Liver (tissue), 8 donors: ENCODE measurements at regions not wholly inside any gene's neighbourhood (a gene's known extent, or its start where the extent isn't known, plus 50 kb on each side); places are given as distances from the start of the nearest gene placed in this dataset.

ENCODE experiments used
- DNase-seq: peaks from one replicate; pipeline ENCODE4 v3.0.0-alpha.2; 2017; ENCODE audit warnings: low spot score
- H3K27ac ChIP-seq, 2 donors: one replicate each; pipeline ENCODE4 v1.7.0; 2013; ENCODE audit warnings: inconsistent platforms in 2 of 2, low read length in 2 of 2, control low read depth in 1 of 2, low read depth in 1 of 2, mild to moderate bottlenecking in 1 of 2
- H3K27me3 ChIP-seq, 4 donors: one replicate each; pipeline versions ENCODE4 v1.6.1 to v1.7.0; 2013; ENCODE audit warnings: low read length in 3 of 4, inconsistent platforms in 1 of 4, mild to moderate bottlenecking in 1 of 4, moderate library complexity in 1 of 4; ENCODE audit not compliant: control insufficient read depth in 4 of 4, insufficient read depth in 4 of 4
- H3K36me3 ChIP-seq, 4 donors: one replicate each; pipeline versions ENCODE4 v1.6.1 to v1.7.0; 2013; ENCODE audit warnings: low read length in 3 of 4, mild to moderate bottlenecking in 3 of 4, low read depth in 1 of 4, moderate library complexity in 1 of 4; ENCODE audit not compliant: control insufficient read depth in 4 of 4, insufficient read depth in 3 of 4
- H3K4me1 ChIP-seq, 4 donors: one replicate each; pipeline versions ENCODE4 v1.6.1 to v1.7.0; 2013; ENCODE audit warnings: low read length in 3 of 4, mild to moderate bottlenecking in 3 of 4, moderate library complexity in 1 of 4; ENCODE audit not compliant: control insufficient read depth in 4 of 4, insufficient read depth in 4 of 4
- H3K4me3 ChIP-seq, 3 donors: one replicate each; pipeline versions ENCODE4 v1.6.1 to v1.7.0; 2013; ENCODE audit warnings: low read length in 3 of 3, control low read depth in 1 of 3, low read depth in 1 of 3, mild to moderate bottlenecking in 1 of 3
- H3K9ac ChIP-seq, 2 donors: one replicate each; pipeline ENCODE4 v1.7.0; 2013; ENCODE audit warnings: low read length in 2 of 2, mild to moderate bottlenecking in 2 of 2, moderate library complexity in 2 of 2, control low read depth in 1 of 2, low read depth in 1 of 2
- H3K9me3 ChIP-seq, 4 donors: one replicate each; pipeline versions ENCODE4 v1.6.1 to v1.7.0; 2013; ENCODE audit warnings: low read length in 3 of 4; ENCODE audit not compliant: control insufficient read depth in 4 of 4
- GABPA ChIP-seq, 2 donors: IDR thresholded peaks in 1 of 2; conservative IDR thresholded peaks in 1 of 2; 2 replicates each; pipeline ENCODE4 v1.6.1; 2016; ENCODE audit warnings: antibody characterized with exemption in 2 of 2, mild to moderate bottlenecking in 1 of 2, moderate library complexity in 1 of 2
- HNF4A ChIP-seq, 2 donors: conservative IDR thresholded peaks; 2 replicates each; pipeline ENCODE4 v1.6.1; 2016; ENCODE audit warnings: antibody characterized with exemption in 2 of 2, mild to moderate bottlenecking in 2 of 2
- HNF4G ChIP-seq: IDR thresholded peaks from 2 replicates; pipeline ENCODE4 v1.6.1; 2016; ENCODE audit warnings: antibody characterized with exemption
- JUND ChIP-seq, 2 donors: IDR thresholded peaks; 2 replicates each; pipeline ENCODE4 v1.6.1; 2016; ENCODE audit warnings: antibody characterized with exemption in 2 of 2
- NR2F2 ChIP-seq: IDR thresholded peaks from 2 replicates; pipeline ENCODE4 v1.6.1; 2016; ENCODE audit warnings: antibody characterized with exemption
- RAD21 ChIP-seq, 2 donors: IDR thresholded peaks; 2 replicates each; pipeline ENCODE4 v1.6.1; 2016; ENCODE audit warnings: antibody characterized with exemption in 2 of 2, mild to moderate bottlenecking in 2 of 2
- SP1 ChIP-seq: IDR thresholded peaks from 2 replicates; pipeline ENCODE4 v1.6.1; 2018; ENCODE audit warnings: antibody characterized with exemption, mild to moderate bottlenecking
- TAF1 ChIP-seq: conservative IDR thresholded peaks from 2 replicates; pipeline ENCODE4 v1.6.1; 2016; ENCODE audit warnings: antibody characterized with exemption, mild to moderate bottlenecking
- YY1 ChIP-seq: IDR thresholded peaks from 2 replicates; pipeline ENCODE4 v1.6.1; 2016; ENCODE audit warnings: antibody characterized with exemption, mild to moderate bottlenecking
- WGBS: extraction: QIAGEN DNeasy Blood & Tissue Kit; methylation state at CpG from one replicate; pipeline ENCODE4 v1.1.7; 2013; 5-methylcytosine and 5-hydroxymethylcytosine counted together
- TF ChIP-seq, protein P1 (sequence below): IDR thresholded peaks from 2 replicates; pipeline ENCODE4 v1.6.1; 2016; ENCODE audit warnings: antibody characterized with exemption, mild to moderate bottlenecking
- TF ChIP-seq, protein P2 (sequence below): IDR thresholded peaks from 2 replicates; pipeline ENCODE4 v1.6.1; 2016; ENCODE audit warnings: antibody characterized with exemption
- TF ChIP-seq, protein P3 (sequence below): IDR thresholded peaks from 2 replicates; pipeline ENCODE4 v1.6.1; 2016; ENCODE audit warnings: antibody characterized with exemption
- TF ChIP-seq, protein P4 (sequence below): fragments of 150-350 bp; IDR thresholded peaks from 2 replicates; pipeline ENCODE4 v1.5.1; 2017; ENCODE audit warnings: improper control_type of control experiment, low read depth, low read length; ENCODE audit not compliant: missing input control
- TF ChIP-seq, protein P5 (sequence below): IDR thresholded peaks from 2 replicates; pipeline ENCODE4 v1.6.1; 2016; ENCODE audit warnings: antibody characterized with exemption
- donor health status: healthy.
- donor health status: healthy.
- donor health status: healthy.
- donor health status: healthy.
- donor health status: healthy.

DNA sequence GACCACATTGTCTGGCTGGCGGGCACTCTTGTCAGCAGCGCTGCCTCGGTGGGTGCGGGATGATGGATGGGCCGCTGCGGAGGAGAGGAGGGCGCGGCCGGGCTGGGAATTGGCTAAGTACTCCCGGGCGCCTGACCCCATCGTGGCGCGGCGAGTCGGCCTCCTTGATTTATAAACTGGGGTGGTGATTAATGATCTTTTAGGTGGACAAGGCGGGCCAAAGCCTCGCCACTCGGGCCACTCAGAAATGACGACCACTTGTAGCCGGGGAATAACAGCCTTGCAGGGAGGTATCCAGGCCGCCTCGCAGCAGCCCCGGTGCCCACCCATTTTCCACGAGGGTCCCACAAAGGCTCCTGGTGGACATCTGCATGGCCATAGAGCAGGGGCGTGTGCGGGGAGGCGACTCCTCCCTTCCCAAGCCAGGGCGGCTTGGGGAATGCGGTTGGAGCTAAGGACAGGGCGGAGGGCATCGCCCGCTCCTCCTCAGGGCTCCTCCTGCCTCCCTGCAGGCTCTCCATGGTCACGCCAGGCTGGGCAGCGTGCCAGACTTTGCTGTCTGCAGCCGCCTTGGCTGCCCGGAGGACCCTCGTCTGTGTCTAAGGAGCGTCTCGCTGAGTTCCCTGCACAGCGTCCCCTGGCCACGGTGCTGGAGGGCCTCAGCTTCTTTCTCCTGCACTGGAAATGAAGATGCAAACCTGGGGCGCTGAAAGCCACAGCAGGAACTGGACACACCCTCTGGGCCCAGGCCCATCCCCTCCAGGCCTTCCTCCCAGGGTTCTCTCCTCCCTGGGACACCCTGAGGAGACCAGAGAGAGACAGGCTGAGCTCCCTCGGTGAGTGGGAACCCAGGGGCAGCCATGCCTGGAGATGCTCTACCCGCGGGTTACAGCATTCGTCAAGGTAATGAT lies 287.4 kb upstream of the IRX4 start:
- TF ChIP-seq RAD21 (IDR thresholded peaks at IDR 0.05) (no peak), YY1 (no peak), NR2F2 (no peak), SP1 (no peak), JUND (IDR thresholded peaks at IDR 0.05) (no peak), HNF4G (no peak), HNF4A (conservative IDR thresholded peaks at IDR 0.05) (no peak), GABPA (IDR thresholded peaks at IDR 0.05 in 1 of 2, conservative IDR thresholded peaks at IDR 0.05 in 1 of 2) (no peak)
- TF ChIP-seq, protein P1, sequence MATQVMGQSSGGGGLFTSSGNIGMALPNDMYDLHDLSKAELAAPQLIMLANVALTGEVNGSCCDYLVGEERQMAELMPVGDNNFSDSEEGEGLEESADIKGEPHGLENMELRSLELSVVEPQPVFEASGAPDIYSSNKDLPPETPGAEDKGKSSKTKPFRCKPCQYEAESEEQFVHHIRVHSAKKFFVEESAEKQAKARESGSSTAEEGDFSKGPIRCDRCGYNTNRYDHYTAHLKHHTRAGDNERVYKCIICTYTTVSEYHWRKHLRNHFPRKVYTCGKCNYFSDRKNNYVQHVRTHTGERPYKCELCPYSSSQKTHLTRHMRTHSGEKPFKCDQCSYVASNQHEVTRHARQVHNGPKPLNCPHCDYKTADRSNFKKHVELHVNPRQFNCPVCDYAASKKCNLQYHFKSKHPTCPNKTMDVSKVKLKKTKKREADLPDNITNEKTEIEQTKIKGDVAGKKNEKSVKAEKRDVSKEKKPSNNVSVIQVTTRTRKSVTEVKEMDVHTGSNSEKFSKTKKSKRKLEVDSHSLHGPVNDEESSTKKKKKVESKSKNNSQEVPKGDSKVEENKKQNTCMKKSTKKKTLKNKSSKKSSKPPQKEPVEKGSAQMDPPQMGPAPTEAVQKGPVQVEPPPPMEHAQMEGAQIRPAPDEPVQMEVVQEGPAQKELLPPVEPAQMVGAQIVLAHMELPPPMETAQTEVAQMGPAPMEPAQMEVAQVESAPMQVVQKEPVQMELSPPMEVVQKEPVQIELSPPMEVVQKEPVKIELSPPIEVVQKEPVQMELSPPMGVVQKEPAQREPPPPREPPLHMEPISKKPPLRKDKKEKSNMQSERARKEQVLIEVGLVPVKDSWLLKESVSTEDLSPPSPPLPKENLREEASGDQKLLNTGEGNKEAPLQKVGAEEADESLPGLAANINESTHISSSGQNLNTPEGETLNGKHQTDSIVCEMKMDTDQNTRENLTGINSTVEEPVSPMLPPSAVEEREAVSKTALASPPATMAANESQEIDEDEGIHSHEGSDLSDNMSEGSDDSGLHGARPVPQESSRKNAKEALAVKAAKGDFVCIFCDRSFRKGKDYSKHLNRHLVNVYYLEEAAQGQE: no peak
- TF ChIP-seq, protein P2, sequence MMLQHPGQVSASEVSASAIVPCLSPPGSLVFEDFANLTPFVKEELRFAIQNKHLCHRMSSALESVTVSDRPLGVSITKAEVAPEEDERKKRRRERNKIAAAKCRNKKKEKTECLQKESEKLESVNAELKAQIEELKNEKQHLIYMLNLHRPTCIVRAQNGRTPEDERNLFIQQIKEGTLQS: no peak
- TF ChIP-seq, protein P3, sequence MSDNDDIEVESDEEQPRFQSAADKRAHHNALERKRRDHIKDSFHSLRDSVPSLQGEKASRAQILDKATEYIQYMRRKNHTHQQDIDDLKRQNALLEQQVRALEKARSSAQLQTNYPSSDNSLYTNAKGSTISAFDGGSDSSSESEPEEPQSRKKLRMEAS: no peak
- TF ChIP-seq, protein P4, sequence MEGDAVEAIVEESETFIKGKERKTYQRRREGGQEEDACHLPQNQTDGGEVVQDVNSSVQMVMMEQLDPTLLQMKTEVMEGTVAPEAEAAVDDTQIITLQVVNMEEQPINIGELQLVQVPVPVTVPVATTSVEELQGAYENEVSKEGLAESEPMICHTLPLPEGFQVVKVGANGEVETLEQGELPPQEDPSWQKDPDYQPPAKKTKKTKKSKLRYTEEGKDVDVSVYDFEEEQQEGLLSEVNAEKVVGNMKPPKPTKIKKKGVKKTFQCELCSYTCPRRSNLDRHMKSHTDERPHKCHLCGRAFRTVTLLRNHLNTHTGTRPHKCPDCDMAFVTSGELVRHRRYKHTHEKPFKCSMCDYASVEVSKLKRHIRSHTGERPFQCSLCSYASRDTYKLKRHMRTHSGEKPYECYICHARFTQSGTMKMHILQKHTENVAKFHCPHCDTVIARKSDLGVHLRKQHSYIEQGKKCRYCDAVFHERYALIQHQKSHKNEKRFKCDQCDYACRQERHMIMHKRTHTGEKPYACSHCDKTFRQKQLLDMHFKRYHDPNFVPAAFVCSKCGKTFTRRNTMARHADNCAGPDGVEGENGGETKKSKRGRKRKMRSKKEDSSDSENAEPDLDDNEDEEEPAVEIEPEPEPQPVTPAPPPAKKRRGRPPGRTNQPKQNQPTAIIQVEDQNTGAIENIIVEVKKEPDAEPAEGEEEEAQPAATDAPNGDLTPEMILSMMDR: no peak
- Histone ChIP-seq H3K9me3 (no peaks in the 10 kb centered on the region), H3K27ac (no peak overlapping the region), H3K36me3 (no peaks in the 10 kb centered on the region), H3K4me3 (no peak overlapping the region), H3K9ac (no peak overlapping the region), H3K27me3 (peaks cover 0 to 6% (median 2%) of the 10 kb centered on the region in 4 donors), H3K4me1 (no peaks in the 10 kb centered on the region)
- no peak for DNase-seq
- 78% methylated on average over 47 of the region's 47 CpGs for WGBS

DNA sequence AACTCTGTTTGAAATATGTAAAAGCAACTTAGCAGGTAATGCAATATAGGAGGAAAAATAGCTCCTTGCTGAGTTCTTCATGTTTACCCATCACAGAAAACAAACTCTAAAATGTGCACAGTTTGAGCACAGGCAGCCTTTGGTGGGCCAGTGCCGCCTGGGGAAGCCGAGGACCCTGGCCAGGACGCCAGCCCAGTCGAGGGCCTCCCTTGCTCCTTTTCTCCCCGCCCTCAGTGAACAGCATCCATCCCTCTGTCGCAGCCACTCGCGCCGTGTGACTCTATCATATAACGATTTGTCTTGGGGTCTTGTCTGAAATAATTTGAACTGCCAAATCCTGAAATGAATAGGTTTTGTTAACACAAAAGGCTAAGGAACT lies 286.7 kb upstream of the IRX4 start:
- H3K4me3 ChIP-seq: no peak overlapping the region
- no peaks in the 10 kb centered on the region for H3K9me3 ChIP-seq
- TF ChIP-seq NR2F2 (no peak), HNF4G (no peak), JUND (IDR thresholded peaks at IDR 0.05) (no peak), TAF1 (no peak), SP1 (no peak), YY1 (no peak), HNF4A (conservative IDR thresholded peaks at IDR 0.05) (no peak), RAD21 (IDR thresholded peaks at IDR 0.05) (no peak)
- TF ChIP-seq, protein P2: no peak
- TF ChIP-seq, protein P5, sequence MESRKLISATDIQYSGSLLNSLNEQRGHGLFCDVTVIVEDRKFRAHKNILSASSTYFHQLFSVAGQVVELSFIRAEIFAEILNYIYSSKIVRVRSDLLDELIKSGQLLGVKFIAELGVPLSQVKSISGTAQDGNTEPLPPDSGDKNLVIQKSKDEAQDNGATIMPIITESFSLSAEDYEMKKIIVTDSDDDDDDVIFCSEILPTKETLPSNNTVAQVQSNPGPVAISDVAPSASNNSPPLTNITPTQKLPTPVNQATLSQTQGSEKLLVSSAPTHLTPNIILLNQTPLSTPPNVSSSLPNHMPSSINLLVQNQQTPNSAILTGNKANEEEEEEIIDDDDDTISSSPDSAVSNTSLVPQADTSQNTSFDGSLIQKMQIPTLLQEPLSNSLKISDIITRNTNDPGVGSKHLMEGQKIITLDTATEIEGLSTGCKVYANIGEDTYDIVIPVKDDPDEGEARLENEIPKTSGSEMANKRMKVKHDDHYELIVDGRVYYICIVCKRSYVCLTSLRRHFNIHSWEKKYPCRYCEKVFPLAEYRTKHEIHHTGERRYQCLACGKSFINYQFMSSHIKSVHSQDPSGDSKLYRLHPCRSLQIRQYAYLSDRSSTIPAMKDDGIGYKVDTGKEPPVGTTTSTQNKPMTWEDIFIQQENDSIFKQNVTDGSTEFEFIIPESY: no peak
- TF ChIP-seq, protein P3: no peak
- TF ChIP-seq, protein P4: no peak
- peaks cover 0 to 6% (median 2%) of the 10 kb centered on the region in 4 donors for H3K27me3 ChIP-seq
- no peak overlapping the region for H3K9ac ChIP-seq
- H3K4me1 ChIP-seq: no peaks in the 10 kb centered on the region
- WGBS: 82% methylated on average over 10 of the region's 10 CpGs
- no peak for DNase-seq
- H3K36me3 ChIP-seq: no peaks in the 10 kb centered on the region
- no peak overlapping the region for H3K27ac ChIP-seq
